AG09319 (cell line): ENCODE measurements at regions not wholly inside any gene's neighbourhood (a gene's known extent, or its start where the extent isn't known, plus 50 kb on each side); places are given as distances from the start of the nearest gene placed in this dataset.
"Not testable (repeated sequence)": the region's sequence is repeated elsewhere in the genome, so short reads cannot be mapped to it uniquely, and the experiment has no call there.

ENCODE experiments used
- DNase-seq: peaks from one replicate; pipeline ENCODE4 v3.0.0-alpha.2; 2010; ENCODE audit warnings: low read depth; ENCODE audit errors: extremely low read depth
- CTCF ChIP-seq: IDR thresholded peaks from 2 replicates; pipeline ENCODE4 v1.5.1; 2011; ENCODE audit warnings: low read depth, mild to moderate bottlenecking, inconsistent platforms, low read length, moderate library complexity

- DNase-seq: no peak
- TF ChIP-seq CTCF: no peak
Measured at GRCh38 chr5:17852740-17853139, 218.5 kb downstream of the TAF11L14 start.

GRCh38 chr5:17854901-17855300 is 220.6 kb downstream of the TAF11L14 start:
- DNase-seq: no peak
- TF ChIP-seq CTCF: no peak

- DNase-seq: no peak
- no peak for TF ChIP-seq CTCF
Measured at GRCh38 chr5:17860660-17861315, 226.5 kb downstream of the TAF11L14 start.

- DNase-seq: not testable (repeated sequence)
Measured at GRCh38 chr5:17864903-17865302, 230.6 kb downstream of the TAF11L14 start.

- DNase-seq: not testable (repeated sequence)
Measured at GRCh38 chr5:17865966-17866365, 231.7 kb downstream of the TAF11L14 start.

GRCh38 chr5:17872204-17872603 is 237.9 kb downstream of the TAF11L14 start:
- DNase-seq: no peak

GRCh38 chr5:17878541-17878940 is 244.3 kb downstream of the TAF11L14 start:
- no peak for TF ChIP-seq CTCF
- DNase-seq: no peak

More at GRCh38 chr5:17872204-17872603, 237.9 kb downstream of the TAF11L14 start:
- no peak for TF ChIP-seq CTCF

GRCh38 chr5:17879276-17879675 is 245.0 kb downstream of the TAF11L14 start:
- TF ChIP-seq CTCF: no peak
- no peak for DNase-seq

GRCh38 chr5:17880869-17881268 is 246.6 kb downstream of the TAF11L14 start:
- no peak for TF ChIP-seq CTCF
- no peak for DNase-seq
